Skin epidermis (tissue), 12 donors: ENCODE measurements at regions not wholly inside any gene's neighbourhood (a gene's known extent, or its start where the extent isn't known, plus 50 kb on each side); places are given as distances from the start of the nearest gene placed in this dataset.
"Not testable (repeated sequence)": the region's sequence is repeated elsewhere in the genome, so short reads cannot be mapped to it uniquely, and the experiment has no call there.

Source experiments
- H3K27ac ChIP-seq, 21 experiments: fragments of 200-600 bp; sonication (generic) in 11 of 21; one replicate each; pipeline ENCODE4 v1.5.0; 2020; ENCODE audit warnings: mild to moderate bottlenecking in 3 of 21, inconsistent platforms in 2 of 21, moderate library complexity in 2 of 21
- H3K4me3 ChIP-seq, 7 experiments: fragments of 200-600 bp; sonication (generic) in 2 of 7; one replicate each; pipeline ENCODE4 v1.5.0; 2020; ENCODE audit warnings: inconsistent platforms in 2 of 7, mild to moderate bottlenecking in 2 of 7, moderate library complexity in 1 of 7

DNA sequence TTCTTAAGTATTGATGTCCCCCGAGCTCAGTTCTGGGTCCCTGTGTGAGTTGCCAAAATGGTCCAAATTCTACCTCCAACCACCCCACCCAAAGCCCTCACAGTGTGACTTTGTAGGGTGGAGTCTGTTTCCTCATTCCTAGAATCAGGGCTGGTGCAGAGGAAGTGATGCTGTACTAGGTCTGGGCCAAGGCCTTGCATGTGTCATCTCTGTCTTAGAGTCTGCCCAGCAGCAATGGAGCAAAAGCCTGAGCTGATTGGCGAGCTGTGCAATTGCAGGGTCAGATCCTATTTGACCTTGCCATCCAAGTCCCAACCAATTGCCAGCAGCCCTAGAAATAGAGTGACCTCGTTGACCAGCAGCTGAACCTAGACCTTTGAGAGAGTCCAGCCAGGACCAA is 97.0 kb upstream of the ANKRD10 start:
- Histone ChIP-seq H3K4me3 (no peak overlapping the region), H3K27ac (no peak overlapping the region)

DNA sequence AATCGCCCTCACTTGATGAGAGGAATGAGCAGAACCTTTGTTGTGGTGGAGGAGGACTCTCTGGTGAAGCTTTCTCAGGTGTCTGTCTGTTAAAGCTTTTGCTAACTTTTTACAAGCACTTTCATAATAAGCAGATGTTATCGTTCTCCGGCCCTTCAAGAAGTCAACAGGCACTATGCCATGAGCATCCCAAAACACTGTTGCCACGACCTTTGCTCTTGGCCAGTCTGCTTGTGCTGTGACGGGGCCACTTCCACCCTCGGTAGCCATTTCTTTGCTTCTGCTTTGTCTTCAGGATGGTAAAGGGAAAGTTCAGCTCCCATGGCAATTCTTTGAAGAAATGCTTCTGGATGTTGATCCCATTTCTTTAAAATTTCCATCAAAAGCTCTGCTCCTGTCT is 93.5 kb upstream of the ANKRD10 start:
- H3K4me3 ChIP-seq: no peak overlapping the region
- no peak overlapping the region for H3K27ac ChIP-seq

DNA sequence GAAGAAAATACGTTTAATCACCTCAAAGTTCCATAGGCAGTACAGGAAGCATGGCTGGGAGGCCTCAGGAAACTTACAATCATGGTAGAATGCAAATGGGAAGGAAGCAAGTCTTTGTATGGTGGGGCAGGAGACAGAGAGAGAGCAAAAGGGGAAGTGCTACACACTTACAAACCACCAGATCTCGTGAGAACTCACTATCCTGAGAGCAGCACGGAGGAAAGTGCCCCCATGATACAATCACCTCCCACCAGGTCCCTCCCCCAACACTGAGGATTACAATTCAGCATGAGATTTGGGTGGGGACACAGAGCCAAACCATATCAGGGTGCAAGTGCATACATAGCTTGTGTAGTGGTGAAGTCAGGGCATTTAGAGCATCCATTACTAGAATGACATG is 92.3 kb upstream of the ANKRD10 start:
- peak overlapping the region in 16 of 21 experiments; percentile 11 to 84 (median 61) for H3K27ac ChIP-seq
- H3K4me3 ChIP-seq: no peak overlapping the region

DNA sequence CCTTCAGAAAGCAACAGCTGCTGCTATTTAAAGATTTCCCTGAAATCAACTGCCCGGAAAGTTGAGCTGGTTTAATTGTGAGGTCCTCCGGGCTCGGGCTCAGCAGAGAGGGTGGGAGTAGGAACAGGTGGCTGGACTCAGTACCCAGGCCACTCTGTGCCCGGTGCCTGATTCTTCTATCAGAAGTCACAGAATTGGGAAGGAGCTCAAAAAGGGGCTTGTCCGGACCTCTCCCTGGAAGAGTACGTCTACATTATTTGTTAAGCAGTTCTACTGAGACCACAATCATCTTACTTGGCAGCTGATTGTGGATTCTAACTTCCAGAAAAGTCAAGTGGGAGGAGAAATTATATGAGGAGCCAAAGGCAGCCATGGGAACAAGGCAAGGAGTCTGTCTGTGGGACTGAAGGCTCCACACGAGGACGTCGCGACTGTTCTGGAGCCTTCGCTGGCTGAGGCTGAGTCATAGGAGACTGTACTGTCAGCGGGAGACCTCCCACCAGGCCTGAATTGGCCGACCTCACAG is 91.7 kb upstream of the ANKRD10 start:
- H3K4me3 ChIP-seq: no peak overlapping the region

DNA sequence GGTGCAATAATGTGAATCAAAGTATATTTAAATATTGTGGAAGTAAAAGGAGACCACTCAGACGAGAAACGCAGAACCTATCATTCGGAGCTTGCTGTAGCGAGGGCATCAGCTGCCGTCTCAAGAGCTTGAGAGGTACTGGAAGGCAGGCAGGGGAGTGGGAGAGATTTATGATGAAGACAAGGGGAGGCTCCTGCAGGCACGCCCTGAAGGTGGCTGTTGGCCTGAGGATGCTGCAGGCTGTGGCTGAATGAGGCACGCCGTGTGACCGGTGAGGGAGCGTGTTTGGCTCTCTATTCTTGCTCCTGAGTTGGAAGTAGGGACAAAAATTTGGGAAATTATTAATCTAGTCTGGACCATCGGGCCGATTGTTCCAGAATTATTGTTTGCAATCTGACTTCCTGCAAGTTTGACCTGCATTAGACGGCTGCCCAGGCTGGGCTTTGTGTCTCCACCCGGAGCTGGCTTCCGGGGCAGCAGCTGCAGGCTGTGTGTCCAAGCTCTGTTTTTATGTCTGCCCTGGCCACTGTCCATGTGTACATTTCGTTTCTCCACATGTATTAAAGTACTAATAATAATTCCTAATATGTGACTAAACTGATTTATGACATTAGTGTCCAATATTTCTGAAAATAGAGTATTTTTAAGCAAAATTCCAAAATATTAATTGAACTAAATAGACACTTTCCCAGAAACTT is 91.1 kb upstream of the ANKRD10 start:
- Histone ChIP-seq H3K27ac (peak overlapping the region in 18 of 21 experiments; percentile 28 to 84 (median 60)), H3K4me3 (no peak overlapping the region)

More for the DNA sequence above, 91.7 kb upstream of the ANKRD10 start:
- peak overlapping the region in 19 of 21 experiments; percentile 11 to 84 (median 57) for H3K27ac ChIP-seq

DNA sequence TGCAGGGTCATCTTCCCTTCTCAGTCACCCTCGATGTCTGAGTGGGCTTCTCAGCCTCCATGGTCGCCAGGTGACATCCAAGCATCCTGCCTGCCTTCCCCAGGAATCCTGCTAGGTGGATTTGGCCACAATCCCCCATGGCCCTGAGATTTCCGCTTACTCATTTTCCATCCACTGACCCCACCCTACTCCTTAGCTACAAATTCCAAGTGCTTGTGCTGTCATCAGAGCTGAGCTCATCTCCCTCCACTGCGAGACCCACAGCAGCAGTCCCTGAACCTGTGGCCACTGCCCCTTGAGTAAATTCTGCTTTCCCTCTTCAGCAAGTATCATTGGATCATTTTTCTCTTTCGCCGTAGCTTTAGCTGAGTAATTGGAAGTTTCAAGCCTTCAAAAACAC is 90.5 kb upstream of the ANKRD10 start:
- no peak overlapping the region for H3K4me3 ChIP-seq
- H3K27ac ChIP-seq: peak overlapping the region in 15 of 21 experiments; percentile 38 to 84 (median 61)

DNA sequence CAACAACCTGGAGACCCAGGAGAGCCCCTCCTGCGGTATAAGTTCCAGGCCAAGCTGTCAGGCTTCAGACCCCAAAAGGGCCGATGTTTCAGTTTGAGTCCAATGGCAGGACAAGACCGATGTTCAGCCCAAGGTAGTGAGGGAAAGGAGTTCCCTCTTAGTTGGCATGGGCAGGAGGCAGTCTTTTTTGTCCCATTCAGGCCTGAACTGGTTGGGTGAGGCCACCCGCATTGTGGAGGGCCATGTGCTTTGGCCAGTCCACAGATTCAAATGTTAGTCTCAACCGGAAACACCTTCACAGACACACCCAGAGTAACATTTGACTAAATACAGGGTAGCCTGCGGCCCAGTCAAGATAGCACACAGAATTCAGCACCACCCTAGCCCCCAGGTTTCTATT is 89.6 kb upstream of the ANKRD10 start:
- H3K27ac ChIP-seq: no peak overlapping the region
- H3K4me3 ChIP-seq: no peak overlapping the region

DNA sequence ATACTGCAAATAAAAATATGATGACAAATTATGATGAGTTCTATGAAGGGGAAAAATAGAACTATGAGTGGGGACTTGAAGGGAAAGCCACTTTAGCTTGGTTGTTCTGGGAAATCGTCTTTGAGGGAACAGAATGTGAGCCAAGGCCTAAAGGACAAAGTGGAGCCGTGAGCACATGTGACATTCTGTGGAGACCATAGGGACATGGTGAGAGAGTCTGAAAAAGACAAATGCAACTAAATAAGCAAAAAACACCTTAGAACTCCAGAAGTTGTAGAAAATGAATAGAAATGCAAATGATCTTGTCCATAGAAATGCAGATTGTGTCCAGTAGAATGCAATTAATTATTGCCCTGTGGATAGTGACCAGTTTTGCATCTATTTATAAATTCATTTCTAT is 86.8 kb upstream of the ANKRD10 start:
- Histone ChIP-seq H3K27ac (no peak overlapping the region), H3K4me3 (no peak overlapping the region)

DNA sequence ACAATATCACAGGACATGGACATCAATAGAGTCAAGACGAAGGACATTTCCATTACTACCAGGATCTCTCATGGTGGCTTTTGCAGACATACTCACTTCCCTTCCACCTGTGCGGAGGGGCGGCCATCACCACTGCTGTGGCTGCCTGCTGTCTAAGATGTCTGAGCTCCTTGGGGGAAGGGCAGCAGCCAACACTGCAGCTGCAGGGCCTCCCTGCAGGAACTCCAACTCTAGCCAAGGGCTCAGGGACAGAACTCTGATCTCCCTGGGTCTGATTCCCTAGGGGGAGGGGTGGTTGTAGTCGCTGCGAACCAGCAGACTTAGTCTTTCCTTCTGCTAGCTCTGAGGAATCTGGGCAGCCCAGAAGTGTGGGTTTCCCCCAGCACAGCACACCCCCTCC is 78.9 kb upstream of the ANKRD10 start:
- Histone ChIP-seq H3K27ac (no peak overlapping the region), H3K4me3 (no peak overlapping the region)

DNA sequence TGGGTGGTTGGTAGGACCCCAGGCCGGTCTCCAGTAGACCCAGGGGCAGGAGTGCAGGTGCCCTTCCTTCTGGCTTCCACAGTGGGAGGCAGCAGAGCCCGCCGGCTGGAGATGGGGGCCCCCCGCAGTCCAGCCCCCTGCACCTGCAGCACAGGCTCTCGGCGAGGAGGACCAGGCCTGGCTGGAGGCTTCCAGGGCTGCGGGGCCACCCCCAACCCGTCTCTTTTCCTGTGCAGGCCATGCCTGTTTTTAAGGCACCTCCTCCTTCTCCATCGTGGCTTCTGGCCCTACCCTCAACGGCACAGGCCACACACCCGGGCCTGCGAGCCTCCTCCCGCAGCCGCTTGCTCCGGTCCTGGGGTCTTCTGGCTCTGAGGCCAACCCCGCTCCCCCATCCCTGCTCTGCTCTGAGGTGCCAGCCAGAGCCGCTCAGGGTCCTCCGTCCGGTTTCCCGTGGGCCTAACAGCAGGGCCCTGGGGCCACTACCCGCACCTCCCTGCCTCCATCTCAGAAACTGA is 77.2 kb upstream of the ANKRD10 start:
- H3K27ac ChIP-seq: no peak overlapping the region
- H3K4me3 ChIP-seq: no peak overlapping the region

DNA sequence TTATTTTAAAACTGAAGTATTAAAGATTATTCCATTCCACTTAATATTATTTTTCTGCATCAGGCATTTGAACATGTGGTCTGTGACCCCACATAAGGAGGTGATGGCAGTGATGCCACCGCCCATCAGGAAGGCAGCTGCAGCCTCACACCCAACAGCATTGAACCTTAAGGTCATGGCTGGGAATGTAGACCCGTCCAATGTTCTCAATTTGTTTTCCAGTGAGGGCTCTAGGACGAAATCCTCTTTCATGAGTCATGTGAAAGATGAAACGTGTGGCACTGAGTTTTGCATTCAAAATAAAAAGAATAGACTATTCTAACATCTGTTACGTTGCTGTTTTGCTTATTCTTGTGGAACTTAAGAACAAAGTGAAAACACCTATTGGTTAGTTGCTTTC is 74.5 kb upstream of the ANKRD10 start:
- Histone ChIP-seq H3K4me3 (no peak overlapping the region), H3K27ac (no peak overlapping the region)

DNA sequence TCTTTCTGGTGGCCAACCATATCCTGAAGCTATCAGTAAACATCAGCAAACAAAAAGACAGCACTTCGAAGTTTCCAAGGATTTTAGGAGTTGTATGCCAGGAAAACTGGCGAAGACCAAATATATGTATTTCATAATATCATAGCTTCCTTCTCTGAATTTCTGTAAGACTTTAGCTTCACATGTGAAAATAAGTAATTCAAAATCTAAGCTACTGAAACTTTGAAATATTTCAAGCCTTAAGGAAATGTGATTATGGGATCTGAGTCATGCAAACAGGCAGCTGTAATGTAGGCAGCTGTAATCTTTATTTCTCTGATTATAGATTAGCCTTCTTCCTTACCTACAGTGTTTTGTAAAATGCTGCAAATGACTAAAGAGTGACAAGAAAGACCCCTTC is 70.7 kb upstream of the ANKRD10 start:
- Histone ChIP-seq H3K4me3 (no peak overlapping the region), H3K27ac (no peak overlapping the region)

DNA sequence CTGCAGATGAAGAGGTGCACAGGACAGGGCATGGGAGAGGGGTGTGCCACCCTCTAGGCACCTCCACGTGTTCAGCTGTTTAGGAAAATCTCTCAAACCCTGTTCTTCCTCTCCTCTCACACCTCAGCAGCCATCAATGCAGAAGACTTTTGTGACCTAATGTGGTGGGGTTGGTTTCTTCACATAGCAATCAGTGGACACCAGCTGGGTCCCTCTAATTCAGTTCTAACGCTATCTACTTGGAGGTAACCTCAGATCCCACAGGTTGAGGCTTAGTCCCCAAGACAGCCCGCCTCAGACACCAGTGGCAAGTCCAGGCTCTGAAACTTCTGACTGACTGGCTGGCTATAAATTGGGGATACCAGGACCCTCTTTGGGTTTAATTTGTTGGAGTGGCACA is 69.9 kb upstream of the ANKRD10 start:
- no peak overlapping the region for H3K4me3 ChIP-seq
- H3K27ac ChIP-seq: no peak overlapping the region

DNA sequence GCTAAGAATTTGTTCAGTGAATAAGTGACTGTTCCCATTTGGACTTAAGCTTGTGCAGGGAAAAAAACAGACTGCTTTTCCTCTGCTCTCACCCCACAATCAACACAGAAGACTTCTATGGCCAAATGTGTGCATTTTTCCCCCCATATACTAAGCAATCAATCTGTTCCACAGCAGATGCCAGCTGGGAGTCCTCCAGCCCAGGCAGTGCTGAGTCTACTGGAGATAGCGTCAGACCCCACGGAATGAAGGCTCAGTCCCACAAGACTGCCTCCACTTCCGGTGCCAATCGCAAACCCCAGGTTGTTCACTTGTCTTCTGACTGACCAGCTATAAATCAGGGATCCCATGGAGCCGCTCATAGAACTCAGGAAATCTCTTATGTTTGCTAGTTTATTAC is 69.5 kb upstream of the ANKRD10 start:
- no peak overlapping the region for H3K4me3 ChIP-seq

DNA sequence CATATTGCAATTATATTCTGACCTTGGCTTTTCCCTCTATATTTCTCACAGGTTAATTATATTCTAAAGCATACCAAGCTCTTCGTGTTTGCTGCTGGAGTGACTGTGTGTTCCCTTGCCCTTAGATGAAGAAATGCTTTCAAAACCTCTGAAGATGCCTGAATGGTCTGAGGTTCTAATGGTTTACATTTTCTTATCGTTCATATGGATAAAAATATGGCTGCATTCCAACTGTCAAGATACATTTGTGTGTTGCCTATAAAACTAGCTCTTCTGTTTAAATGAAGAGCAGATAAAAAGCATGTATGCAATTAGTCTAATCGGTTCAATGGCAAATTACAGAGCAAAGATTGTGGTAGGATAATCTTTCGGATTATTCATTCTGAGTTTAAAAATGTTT is 68.4 kb upstream of the ANKRD10 start:
- Histone ChIP-seq H3K4me3 (no peak overlapping the region), H3K27ac (no peak overlapping the region)

More for the DNA sequence above, 69.5 kb upstream of the ANKRD10 start:
- H3K27ac ChIP-seq: no peak overlapping the region

DNA sequence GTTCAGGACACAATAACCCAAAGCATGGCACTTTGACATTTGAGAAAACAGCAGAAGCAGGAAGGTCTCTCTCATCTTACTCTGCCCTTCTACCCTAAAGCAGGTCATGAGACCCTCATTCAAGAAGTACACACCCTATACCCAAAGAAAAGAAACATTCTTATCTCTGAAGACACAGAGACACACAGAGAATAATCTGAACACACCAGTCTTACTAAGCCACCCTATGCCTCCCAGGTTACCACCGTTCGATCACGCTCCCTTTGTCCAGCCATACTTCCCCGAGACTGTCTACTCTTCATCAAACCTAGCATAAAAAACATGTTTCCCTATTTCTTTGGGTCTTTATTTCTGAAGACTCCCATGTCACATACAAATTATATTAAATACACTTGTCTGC is 66.5 kb upstream of the ANKRD10 start:
- Histone ChIP-seq H3K27ac (no peak overlapping the region), H3K4me3 (no peak overlapping the region)

DNA sequence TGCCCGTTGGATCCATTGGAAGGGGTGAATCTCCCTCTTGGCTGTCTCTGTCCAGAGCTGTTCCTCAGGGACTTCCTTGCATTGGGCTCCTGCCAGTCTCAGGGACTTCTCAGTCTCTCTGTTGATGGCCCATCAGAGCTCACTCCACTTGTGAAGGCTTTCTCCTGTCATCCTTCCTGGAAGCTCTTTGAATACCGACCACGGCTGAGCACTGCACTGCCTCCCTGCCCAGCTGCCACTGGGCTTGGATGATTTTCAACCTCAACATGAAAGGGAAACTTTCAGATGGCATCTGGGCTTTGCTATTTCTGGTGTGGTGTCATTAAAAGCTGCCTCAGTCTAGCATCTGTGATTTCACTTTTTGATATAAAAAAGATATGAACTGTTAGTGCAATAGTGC is 66.1 kb upstream of the ANKRD10 start:
- H3K27ac ChIP-seq: no peak overlapping the region
- no peak overlapping the region for H3K4me3 ChIP-seq

DNA sequence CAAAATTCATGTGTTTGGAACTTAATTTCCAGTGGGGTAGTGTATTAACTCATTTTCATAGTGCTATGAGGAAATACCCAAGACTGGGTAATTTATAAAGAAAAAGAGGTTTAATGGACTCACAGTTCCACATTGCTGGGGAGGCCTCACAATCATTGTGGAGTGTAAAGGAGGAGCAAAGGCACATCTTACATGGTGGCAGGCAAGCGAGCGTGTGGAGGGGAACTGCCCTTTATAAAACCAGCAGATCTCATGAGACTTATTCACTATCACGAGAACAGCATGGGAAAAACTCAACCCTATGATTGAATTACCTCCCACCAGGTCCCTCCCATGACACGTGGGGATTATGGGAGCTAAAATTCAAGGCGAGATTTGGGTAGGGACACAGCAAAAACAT is 64.3 kb upstream of the ANKRD10 start:
- H3K27ac ChIP-seq, H3K4me3 ChIP-seq: not testable (repeated sequence)

DNA sequence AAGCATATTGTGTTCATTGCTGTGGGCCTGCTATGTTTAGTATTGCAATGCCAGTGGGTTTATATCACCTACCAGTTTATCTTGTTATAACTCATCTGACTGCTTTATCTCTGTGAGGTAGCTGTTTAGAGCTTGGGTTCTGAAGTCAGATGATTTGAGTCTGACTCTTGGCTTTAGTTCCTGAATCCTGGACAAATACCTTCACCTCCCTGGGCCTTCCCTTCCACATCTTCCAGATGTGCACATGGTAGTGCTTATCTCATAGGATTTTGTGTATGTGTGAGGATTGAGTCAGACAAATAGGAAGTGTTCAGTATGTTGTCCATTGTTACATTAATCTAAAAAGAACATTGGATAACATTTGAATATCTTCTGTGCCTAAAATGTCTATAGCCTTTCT is 63.5 kb upstream of the ANKRD10 start:
- Histone ChIP-seq H3K4me3 (no peak overlapping the region), H3K27ac (no peak overlapping the region)

DNA sequence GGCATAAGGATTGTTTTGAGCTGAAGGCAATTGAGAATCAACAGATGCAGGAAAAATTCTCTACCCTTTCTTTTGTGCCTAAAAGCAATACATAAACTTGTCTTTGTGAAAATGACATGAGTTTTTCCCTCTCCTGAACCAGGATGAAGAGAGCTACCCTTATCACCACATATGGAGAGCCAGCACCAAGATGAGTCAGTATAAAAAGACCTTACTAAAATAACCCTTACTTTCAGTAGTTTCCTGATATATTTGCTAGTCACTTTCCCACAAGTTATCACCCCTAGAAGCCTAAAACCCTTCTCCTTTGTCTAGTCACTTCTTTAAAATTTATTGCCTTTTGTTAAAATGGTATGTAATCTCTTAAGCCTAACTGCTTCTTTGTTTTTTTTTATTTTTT is 61.9 kb upstream of the ANKRD10 start:
- Histone ChIP-seq H3K4me3 (no peak overlapping the region), H3K27ac (no peak overlapping the region)

DNA sequence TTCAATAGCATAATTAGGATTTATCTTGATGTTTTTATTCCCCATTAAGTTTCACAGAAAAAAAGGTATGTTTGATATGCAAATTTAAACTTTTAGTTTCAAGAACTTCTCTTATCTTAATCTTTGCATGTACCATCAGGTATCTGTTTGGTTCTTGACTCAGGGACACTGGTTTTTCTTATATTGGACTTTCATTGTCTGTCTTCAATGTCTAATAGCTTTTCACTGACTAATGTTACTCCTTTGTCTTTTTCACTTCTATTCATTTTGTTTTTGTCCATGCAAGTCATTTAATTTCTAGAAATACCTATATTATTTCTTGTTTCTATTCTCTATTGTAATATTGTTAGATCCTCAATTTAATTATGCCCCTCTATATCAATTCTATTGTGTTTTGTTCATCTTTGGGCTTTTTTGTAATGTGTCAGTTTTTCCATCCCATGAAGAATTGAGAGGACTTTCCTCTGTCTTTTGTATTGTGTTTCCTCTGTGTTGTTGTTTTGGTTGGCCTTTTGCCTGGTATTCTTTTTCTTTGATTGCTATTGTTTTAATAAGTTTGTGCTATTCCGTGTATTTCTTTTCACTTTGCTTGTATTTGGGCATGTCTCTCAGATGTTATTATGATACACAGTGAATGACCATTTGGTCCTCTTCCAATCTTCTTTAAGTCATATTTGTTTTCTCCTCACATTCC is 58.3 kb upstream of the ANKRD10 start:
- no peak overlapping the region for H3K27ac ChIP-seq
- H3K4me3 ChIP-seq: no peak overlapping the region
